Astrocyte of the spinal cord (primary cell): ENCODE measurements at regions not wholly inside any gene's neighbourhood (a gene's known extent, or its start where the extent isn't known, plus 50 kb on each side); places are given as distances from the start of the nearest gene placed in this dataset.

ENCODE experiments used
- DNase-seq: peaks from one replicate; pipeline ENCODE4 v3.0.0; 2011; ENCODE audit warnings: low read depth, low spot score
- H3K4me3 ChIP-seq: 2 replicates; pipeline ENCODE4 v1.5.1; 2011; ENCODE audit warnings: low read depth, mild to moderate bottlenecking, low read length, moderate library complexity
- in situ Hi-C: cut with HindIII; loops from 2 replicates; pipeline ENCODE4 v1.10.0; 2017; ENCODE audit warnings: low sequenced_read_pairs
- TF ChIP-seq, protein P1 (sequence below): IDR thresholded peaks from 2 replicates; pipeline ENCODE4 v1.5.1; 2012; ENCODE audit warnings: low read depth, mild to moderate bottlenecking, low read length, inconsistent platforms

DNA sequence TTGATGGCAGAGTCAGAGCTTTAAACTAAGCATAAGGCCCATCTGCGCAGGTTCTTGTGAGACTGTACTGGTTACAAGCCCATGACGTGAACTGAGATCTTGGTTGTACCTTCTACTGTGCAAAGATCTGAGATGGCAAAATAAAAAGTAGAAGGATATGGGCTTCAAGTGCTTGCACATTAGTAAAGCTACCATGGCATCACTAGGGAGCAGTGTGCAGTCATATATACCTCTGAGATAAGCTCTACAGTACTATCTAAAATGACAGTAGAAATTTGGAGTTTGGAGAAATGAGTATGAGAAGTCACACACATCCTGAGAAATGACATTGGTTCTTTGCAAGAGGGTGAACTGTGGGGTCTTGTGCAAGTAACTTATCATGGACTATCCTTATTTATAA is 408.2 kb upstream of the PRR16 start:
- in situ Hi-C loops, result no loop called here

DNA sequence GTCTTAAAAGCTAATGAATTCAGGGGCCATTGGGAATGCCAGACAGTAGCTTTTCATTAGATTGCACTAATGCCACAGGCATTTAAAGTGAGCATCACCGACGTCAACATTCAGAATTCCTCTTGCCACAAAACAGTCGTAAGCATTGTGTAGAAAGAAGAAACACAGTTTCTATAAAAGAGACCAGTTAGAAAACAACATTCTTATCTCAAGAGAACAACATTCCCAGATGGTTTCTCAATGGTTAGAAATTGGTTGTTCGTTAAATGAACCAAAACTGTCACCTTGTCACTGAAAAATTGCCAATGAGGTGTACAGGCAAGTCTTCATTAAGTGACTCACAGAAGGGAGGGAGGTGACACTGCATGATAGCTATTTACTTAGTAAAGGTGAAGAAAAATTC is 401.6 kb upstream of the PRR16 start:
- DNase-seq, result peak; percentile 73
- in situ Hi-C loops, result no loop called here
- H3K4me3 ChIP-seq, result no peak overlapping the region
- TF ChIP-seq, protein P1, sequence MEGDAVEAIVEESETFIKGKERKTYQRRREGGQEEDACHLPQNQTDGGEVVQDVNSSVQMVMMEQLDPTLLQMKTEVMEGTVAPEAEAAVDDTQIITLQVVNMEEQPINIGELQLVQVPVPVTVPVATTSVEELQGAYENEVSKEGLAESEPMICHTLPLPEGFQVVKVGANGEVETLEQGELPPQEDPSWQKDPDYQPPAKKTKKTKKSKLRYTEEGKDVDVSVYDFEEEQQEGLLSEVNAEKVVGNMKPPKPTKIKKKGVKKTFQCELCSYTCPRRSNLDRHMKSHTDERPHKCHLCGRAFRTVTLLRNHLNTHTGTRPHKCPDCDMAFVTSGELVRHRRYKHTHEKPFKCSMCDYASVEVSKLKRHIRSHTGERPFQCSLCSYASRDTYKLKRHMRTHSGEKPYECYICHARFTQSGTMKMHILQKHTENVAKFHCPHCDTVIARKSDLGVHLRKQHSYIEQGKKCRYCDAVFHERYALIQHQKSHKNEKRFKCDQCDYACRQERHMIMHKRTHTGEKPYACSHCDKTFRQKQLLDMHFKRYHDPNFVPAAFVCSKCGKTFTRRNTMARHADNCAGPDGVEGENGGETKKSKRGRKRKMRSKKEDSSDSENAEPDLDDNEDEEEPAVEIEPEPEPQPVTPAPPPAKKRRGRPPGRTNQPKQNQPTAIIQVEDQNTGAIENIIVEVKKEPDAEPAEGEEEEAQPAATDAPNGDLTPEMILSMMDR, result no peak

More for the DNA sequence above, 408.2 kb upstream of the PRR16 start:
- peak; percentile 68 for DNase-seq
- TF ChIP-seq, protein P1, result peak; percentile 57
- H3K4me3 ChIP-seq, result no peak overlapping the region

DNA sequence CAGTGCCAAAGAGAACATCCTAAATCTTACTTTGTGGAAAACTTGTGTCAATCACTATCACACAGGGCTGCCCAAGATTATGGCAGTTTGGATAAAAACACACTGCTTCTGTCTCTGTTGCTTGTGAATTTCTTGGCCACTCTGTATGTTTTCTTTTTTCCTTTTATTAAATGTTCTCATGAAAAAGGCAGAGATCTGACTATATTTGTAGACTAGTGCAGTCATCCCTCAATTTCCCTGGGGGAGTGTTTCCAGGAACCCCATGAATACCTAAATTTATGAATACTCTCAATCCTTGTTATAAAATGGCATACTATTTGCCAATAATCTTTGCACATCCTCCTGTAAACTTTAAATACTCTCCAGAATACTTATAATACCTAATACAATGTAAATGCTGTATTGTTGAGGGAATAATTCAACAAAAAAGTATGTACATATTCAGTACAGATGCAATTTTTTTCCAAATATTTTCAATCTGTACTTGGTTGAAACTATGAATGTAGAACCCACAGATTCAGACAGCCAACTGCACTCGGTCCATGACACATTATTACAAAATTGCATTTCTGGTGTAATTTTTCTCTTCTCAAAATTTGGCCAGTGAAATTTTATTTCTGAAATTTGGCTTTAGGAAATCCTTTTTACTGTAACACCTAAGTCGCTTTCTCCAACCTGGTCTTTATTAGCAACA is 391.9 kb upstream of the PRR16 start:
- in situ Hi-C loops, result no loop called here
- TF ChIP-seq, protein P1, result no peak
- DNase-seq, result no peak
- no peak overlapping the region for H3K4me3 ChIP-seq

DNA sequence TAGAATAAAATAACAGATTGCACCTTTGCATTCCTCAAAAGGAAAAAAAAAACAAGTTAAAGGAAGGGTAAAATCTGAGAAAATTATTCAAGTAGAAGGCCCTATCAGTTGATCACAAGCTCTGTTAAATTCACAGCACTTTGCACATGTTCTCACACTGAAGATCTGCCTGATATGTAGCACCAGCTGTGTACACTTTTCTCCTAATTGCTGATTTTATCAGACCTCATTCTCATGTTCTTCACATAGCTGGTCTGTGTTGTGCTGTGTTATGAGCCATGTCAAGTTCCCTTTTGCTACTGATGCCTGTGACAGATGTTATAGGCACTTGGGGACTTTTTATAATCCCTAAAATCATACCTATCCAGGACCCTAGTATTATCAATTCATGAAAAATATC is 390.4 kb upstream of the PRR16 start:
- TF ChIP-seq, protein P1, result no peak
- in situ Hi-C loops, result no loop called here
- H3K4me3 ChIP-seq, result no peak overlapping the region

DNA sequence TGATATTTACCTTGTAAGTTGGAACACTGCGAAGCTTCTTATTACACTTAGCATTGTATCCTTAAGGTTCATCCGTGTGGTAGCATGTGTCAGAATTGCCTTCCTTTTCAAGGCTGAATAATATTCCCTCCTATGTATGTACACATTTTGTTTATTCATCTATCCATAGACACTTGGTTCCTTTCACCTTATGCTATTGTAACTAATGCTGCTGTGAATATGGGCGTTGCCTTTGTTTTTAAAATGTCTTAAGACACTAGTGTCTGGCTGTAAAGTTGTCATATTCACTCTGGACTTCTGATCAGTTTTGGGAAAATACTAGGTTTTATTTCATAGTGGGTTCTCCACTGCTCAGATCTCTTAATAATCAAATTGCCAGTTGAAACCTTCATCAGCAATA is 383.3 kb upstream of the PRR16 start:
- TF ChIP-seq, protein P1, result no peak
- in situ Hi-C loops, result no loop called here
- H3K4me3 ChIP-seq, result no peak overlapping the region

More for the DNA sequence above, 390.4 kb upstream of the PRR16 start:
- no peak for DNase-seq

DNA sequence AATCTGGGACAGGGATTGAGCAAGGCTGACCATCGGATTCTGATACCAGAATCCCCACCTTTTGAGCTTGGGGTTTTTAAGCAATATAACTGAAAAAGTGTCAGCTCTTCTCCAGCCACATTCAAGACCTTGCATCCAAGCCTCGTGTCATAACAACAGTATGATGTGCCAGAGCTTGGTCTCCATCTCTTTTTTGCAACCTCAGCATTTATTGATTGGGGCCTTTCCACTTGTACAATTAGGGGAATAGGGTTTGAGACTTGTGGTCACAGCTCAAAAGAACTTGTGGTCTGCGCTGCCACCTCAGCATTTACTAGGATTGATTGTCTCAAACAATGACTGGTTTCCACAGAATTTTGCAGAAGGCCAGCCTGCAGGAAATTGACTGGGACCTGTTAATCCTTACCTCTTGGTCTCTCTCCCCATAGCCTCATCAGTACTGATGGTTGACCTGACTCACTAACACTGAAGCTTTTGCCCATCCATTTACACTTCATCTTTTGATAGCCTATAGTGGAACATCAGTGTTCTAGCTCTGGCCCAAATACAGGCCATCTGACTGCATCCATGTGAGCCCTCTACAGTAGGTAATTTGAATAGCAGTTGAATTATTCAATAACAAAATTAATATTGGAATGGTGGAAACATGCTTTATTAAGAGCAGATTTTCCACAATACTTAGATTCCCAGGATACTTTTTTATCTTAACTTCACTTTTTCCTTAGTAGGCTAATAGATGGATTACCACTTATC is 381.6 kb upstream of the PRR16 start:
- no peak for DNase-seq
- TF ChIP-seq, protein P1, result peak; percentile 7
- H3K4me3 ChIP-seq, result no peak overlapping the region
- in situ Hi-C loops, result no loop called here

More for the DNA sequence above, 383.3 kb upstream of the PRR16 start:
- no peak for DNase-seq
